ENCODE measurements at regions not wholly inside any gene's neighbourhood (a gene's known extent, or its start where the extent isn't known, plus 50 kb on each side); places are given as distances from the start of the nearest gene placed in this dataset.
"Not testable (repeated sequence)": the region's sequence is repeated elsewhere in the genome, so short reads cannot be mapped to it uniquely, and the experiment has no call there.

DNA sequence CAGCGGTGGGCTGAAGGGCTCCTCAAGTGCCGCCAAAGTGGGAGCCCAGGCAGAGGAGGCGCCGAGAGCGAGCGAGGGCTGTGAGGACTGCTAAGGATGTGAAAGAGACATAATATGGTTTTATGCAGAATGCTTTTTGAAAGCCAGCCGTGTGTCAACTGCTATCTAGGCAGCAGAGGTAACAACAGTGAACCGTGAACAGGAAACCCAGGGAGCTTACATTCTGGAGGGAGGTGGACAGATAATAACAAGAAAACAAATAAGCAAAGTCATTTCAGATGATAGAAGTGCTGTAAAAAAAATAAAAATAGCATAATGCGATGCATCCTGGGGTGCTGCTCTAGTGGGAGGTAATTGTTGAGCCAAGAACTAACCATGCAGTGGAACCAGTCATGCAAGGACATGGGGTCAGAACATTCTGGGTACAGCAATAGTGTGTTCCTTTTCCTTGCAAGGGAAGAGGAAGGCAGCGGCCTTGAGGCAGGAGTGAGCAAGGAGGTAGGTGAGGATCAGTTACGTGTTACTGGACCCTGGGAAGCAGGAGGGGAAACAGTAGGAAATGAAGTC lies 134.4 kb upstream of the TMEM170B start:
- DNase-seq: no peak

DNA sequence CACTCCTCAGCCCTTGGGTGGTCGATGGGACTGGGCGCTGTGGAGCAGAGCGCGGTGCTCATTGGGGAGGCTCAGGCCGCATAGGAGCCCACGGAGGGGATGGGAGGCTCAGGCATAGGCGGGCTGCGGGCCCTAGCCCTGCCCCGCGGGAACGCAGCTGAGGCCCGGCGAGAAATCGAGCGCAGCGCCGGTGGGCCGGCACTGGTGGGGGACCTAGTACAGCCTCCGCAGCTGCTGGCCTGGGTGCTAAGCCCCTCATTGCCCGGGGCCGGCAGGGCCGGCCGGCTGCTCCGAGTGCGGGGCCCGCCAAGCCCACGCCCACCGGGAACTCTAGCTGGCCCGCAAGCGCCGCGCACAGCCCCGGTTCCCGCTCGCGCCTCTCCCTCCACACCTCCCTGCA lies 135.0 kb upstream of the TMEM170B start:
- DNase-seq: not testable (repeated sequence)

DNA sequence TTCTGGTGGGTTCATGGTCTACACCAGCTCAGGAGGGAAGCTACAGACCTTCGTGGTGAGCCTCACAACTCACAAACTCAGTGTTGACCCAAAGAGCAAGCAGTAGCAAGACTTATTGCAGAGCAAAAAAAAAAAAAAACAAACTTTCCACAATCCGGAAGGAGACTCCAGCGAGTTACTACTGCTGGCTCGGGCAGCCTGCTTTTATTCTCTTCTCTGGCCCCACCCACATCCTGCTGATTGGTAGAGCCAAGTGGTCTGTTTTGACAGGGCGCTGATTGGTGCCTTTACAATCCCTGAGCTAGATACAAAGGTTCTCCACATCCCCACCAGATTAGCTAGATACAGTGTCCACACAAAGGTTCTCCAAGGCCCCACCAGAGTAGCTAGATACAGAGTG lies 135.6 kb upstream of the TMEM170B start:
- DNase-seq: not testable (repeated sequence)

DNA sequence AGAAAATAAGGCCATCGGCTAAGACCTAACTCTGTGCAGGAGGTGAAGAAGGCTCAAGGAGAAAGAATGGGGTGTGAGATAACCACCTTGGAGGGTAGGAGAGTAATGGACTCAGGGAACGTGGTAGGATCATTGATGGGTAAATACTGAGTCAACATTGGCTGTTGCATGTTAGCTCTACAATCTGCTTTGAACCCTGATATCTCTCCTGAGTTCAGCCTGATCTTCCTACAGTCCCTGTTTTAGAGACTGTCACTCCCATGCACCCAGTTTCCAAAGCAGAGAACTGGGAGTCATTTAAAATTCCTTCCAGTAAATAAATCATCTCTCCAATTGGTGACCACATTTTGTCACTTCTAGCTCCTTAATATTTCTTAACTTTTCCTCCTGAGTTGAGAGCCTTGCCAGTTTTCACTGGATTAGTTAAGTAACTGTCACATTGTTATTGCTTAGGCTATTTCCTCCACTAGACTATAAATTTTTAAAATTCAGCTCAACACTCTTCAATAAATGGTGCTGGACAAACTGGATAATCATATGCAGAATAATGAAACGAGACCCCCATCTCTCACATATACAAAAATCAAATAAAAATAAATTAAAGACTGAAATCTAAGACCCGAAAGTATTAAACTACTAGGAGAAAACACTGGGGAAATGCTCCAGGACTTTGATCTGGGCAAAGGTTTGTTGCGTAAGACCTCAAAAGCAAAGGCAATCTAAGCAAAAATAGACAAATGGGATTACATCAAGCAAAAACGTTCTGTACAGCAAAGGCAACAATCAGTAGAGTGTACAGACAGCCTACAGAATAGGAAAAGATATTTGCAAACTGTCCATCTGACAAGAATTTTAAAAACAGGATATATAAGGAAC lies 138.9 kb upstream of the TMEM170B start:
- peak; percentile 22 to 23 for DNase-seq

DNA sequence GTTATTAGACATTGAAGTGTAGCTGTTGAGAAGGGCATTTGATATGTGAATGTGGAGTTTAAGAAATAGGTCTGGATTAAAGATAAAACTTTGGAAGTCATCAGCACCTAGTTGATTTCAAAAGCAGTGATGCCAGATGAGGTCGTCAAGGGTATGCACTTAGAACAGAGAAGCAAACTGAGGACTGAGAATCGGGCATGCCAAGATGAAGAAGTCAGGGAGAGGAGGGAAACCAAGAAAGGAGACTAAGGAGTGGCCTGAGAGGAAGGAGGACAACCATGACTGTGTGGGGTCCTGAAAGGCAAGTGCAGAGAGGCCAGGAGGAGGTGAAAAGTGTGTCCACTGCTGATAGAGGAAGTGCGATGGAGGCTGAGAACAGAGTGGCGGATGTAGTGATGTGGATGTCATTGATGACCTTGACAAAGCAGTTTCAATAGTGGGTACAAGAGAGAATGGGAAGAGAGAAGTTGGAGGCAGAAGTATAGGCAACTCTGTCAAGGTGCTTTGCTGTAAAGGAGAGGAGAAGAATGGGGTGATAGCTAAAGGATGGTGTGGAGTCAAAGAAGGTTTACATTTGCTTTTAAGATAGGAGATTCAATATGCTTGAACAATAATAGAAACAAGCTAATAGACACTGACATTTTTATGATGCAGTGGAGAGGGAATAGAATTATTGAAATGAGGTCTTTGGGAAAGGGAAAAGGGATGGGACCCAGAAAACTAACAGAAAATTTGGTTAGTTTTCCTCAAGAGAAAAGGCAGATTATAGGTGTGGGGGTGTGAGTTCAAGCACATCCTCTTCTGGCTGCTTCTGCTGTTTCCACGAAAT lies 139.7 kb upstream of the TMEM170B start:
- DNase-seq: no peak

DNA sequence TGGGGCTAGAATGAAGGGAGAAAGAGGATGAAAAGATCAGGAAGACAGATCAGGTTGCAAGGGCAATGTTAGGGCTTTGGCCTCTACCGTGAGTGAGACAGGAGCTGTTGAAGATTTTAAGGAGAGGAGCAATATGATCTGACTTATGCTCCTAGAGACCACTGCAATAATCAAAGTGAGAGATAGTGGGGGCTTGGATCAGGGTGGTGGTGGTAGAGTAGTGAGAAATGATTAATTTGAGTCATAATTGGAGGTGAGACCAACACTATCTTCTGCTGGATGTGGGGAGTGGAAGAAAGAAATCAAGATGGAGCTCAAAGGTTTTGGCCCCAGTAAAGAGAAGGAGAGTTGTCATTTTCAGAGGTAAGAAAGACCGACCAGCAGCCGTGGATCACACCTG lies 140.7 kb upstream of the TMEM170B start:
- DNase-seq: no peak

DNA sequence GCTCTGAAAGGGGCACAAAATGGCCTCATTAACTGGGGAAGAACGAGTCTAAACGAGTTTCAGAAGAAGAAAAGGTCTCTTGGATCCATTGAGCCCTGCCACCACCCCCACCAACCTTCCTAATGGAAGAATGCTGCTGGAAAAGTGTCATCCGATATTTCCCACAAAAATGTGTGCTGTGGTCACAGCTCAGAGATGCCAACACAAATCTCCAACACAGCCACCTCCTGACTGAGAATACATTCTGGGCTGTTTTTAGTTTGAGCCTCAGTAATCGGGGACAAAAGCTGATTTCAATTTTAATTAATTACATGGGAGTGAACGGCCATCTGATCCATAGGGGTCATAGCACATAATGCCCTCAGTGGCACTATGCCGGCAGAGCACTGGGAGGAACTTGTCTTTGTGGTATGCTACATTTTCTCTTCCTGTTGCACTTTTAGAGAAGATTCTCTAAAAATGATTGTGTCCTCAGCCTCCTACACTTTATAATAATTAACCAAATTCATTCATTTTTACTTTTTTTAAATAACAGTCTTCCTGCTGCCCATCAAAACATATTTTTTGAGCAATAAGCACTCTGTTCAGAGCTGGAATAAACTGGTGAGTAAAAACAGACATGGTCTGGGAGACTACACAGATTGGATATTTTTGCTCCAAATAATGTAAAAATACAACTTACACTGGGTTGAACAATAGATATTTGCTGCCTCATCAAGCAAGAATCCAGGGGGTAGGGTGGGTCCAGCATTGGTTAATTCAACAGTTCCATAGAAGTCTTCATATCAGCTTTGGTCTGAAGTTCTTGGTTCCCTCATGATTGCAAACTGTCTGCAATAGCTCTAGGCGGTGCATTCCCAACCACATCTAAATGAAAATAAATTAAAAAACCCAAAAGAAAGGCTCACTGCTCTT lies 143.6 kb upstream of the TMEM170B start:
- no peak for DNase-seq

DNA sequence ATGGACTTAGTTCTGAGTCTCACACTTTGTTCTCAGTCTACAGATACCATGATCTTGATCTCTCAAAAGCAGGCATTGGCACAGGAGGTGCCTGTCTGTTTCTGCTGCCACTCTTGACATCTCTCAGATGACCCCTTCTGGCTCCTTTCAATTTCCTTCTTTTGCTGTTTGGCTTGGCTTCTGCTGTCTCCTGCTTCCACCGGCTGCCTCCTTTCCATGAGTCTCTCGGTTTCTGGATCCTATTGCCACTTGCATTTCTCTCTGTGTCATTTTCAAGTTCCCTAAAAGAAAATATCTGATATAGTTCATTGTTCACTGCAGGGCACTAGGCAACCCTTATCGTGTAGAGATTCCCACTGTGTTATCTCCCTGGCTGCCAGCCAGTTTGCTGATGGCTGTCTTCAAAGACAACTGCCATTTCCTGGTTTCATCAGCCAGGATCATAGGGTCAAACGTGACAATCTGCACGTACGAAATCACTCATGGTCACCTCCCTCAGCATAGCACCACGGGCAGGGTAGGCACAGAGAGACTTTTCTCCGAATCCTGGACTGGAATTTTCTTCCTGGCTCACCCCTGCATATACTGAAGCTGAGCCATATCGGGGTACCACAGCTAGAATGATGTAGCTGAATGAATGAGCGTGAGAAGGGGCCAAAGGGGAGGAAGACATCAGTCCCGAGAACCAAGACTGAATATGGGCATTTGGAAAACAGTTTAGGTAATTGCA lies 144.6 kb upstream of the TMEM170B start:
- DNase-seq: no peak

DNA sequence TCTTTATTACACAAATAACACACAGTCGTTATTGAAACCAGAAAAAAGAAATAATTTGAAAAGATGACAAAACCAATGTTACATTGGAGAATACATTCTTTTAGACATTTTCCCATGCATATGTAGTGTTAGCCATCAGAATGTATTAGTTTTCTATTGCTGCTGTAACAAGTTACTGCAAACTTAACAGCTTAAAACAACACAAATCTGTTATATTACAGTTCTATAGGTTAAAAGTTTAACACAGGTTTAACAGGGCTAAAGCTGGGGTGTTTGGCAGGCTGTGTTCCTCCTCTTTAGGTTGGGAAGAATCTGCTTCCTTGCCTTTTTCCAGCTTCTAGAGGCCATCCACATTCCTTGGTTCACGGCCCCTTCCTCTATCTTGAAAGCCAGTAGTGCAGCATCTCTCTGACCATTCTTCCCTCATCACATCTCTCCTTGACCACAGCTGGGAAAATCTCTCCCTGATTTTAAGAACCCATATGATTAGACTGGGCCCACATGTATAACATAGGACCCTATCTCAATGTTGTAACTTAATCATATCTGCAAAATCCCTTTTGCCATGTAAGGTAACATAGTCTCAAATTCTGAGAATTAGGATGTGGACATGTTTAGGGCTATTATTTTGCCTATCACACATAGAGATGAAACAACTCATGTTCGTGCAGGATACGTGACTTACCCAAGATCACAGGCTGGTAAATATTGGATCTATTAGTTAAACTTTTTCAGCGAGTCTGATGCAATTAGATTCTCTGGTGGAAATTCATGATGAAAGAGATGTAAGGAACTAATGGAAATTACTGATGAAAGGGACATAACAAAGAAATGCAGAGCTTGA lies 145.4 kb upstream of the TMEM170B start:
- no peak for DNase-seq

- no peak for DNase-seq
These were observed 147.6 kb upstream of the TMEM170B start for GRCh38 chr6:11389977-11390376.

DNA sequence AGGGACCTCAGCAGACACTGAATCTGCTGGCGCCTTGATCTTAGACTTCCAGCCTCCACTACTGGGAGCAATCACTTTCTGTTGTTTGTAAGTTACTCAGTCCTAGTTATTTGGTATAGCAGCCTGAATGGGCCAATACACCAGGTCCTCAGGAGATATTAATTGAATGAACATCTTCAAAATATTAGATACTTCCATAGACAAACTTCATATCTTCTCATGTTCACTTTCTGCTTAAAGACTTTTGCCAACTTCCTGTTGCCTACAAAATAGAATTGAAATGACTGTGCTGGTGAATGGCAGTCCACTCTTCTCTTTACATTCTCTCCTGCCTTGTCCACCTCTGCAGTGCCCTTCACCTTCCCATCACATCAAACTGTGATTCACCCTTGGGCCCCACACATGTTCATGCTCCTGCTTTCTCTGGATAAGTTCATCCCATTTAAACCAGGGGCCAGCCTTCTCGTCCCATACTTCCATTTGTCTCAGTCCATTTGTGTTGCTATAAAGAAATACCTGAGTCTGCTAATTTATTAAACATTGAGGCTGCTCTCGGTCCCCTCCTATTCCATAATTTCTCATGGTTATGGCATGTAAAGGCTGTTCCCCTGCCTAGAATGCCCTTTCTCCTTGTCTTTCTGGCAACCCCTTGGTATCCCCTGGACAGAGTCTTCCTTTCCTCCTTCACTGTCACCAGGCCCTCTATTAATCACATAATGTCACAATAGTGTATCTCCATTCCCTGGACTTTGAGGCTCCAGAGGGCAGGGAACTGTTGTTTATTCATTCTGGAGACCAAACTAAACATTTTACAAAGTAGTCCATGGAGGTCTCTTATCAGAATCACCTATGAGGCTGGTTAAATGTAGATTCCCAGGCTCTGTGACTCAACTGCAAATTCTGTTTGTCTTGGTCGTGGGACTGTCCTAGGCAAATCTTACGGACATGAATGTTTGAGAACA lies 148.3 kb upstream of the TMEM170B start:
- no peak for DNase-seq

GRCh38 chr6:11387707-11388430 lies 149.7 kb upstream of the TMEM170B start:
- no peak for DNase-seq

DNA sequence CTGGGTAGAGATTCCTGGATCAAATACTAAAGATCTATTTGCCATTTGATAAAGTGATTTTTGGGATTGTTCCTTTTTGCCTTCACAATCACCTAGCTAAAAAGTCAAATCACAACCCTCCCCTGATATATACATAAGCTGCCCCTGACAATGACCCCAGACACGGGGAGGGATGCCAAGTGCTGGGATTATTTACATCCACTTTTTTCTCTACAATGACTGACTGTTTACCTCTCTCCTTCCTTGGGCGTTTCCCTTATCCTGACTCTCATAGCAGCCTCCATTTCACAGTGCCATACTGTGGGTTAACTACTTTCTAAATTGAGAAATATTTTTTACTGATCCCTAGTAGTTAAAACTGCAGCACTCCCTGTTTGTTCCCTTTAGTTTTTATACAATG lies 150.8 kb upstream of the TMEM170B start:
- DNase-seq: no peak

DNA sequence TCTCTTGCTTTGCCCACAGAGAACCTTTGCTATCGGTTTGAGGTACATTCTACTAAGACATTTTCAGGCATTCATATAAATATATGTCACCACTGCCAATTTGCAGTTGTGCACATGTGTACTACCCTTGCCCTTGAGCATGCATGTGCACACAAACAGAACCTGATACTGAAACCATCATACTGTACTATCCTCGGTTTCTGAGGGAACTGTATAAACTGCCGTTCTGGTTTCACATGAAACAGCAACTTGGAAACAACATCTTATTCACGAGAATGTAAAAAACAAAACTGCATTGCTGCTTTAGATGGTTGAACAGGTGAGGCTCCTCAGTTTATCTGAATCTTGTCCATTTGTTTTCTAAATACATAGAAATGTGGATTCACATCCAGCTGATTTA lies 151.2 kb upstream of the TMEM170B start:
- DNase-seq: no peak

DNA sequence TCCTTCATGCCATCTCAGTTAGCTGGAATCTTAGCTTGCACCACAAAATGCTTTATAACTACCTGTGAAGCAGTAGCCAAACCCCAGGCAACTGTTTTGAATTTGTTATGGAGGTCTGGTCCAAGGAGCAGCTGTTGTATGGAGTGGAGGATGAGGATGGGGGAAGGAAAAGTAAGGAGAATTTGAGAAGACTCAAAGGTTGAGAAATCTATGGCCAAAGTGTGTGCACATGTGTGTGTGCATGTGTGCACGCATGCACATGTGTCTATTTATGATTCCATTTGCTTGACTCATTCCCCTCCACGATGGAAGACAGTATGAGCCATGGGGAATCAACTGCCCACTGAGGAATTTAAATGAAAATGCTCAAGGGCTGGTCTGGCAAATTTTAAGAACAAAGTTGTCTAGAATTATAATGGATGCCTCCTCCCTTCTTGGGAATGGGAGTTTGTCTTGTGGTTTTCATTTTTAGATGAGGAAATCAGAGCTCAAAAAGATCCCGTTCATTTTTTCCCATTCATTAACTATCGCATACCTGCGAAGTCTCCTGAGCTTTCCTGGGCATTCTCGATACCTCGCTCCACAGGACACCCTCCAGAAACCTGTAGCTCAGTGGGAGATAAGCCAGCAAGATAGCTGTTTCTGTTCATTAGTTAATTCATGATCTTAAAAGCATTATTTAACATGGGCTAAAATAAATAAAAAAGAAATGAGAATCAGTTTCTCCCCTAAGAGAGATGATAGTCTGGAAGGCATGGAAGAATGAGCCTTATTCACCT lies 152.3 kb upstream of the NEDD9 start:
- no peak for DNase-seq

- peak; percentile 91 to 92 for DNase-seq
These were observed 149.5 kb upstream of the NEDD9 start for GRCh38 chr6:11381801-11382513.

GRCh38 chr6:11380969-11381744 lies 148.7 kb upstream of the NEDD9 start:
- DNase-seq: no peak
